H1 (cell line): ENCODE measurements at regions not wholly inside any gene's neighbourhood (a gene's known extent, or its start where the extent isn't known, plus 50 kb on each side); places are given as distances from the start of the nearest gene placed in this dataset.

Experiments used
- CTCF ChIA-PET: fragments of 300-600 bp; sonication (Branson Sonifier 250); formaldehyde crosslinking; loops from one replicate; lab custom pipeline; 2021; ENCODE audit not compliant: partially characterized antibody; lab: Charles Lee
- POLR2A ChIA-PET: fragments of 300-600 bp; sonication (Branson Sonifier 250); formaldehyde crosslinking; loops from one replicate; lab custom pipeline; 2021; ENCODE audit warnings: inconsistent platforms; ENCODE audit not compliant: partially characterized antibody; lab: Charles Lee
- DNase-seq, 2 experiments: peaks; one replicate each; pipeline versions ENCODE4 v3.0.0 to v3.0.0-alpha.2; 2010 to 2022; ENCODE audit warnings: low spot score in 2 of 2, low read depth in 1 of 2, mixed read lengths in 1 of 2
- FAIRE-seq: peaks from 2 replicates; lab custom pipeline; 2011; peaks lifted over from hg19 to GRCh38; lab: Jason Lieb, UNC
- H2AFZ ChIP-seq: 2 replicates; pipeline ENCODE4 v1.8.1; 2012; ENCODE audit warnings: low read length, inconsistent platforms
- H2AK5ac ChIP-seq: 2 replicates; pipeline ENCODE4 v1.6.1; 2013; ENCODE audit warnings: low read depth, low read length
- H2BK120ac ChIP-seq: replicated peaks from 2 replicates; pipeline ENCODE3; 2013; ENCODE audit warnings: low read depth, low read length, inconsistent platforms
- H2BK12ac ChIP-seq: 2 replicates; pipeline ENCODE4 v1.6.1; 2013; ENCODE audit warnings: low read depth, low read length
- H2BK15ac ChIP-seq: 2 replicates; pipeline ENCODE4 v1.6.1; 2013; ENCODE audit warnings: low read length
- H2BK20ac ChIP-seq: 2 replicates; pipeline ENCODE4 v1.6.1; 2013; ENCODE audit warnings: low read length
- H2BK5ac ChIP-seq: 2 replicates; pipeline ENCODE4 v1.6.1; 2013; ENCODE audit warnings: low read depth, low read length
- H3K14ac ChIP-seq: 2 replicates; pipeline ENCODE4 v1.6.1; 2013; ENCODE audit warnings: inconsistent platforms; ENCODE audit not compliant: insufficient read length
- H3K18ac ChIP-seq: 2 replicates; pipeline ENCODE4 v1.6.1; 2013; ENCODE audit warnings: low read length; ENCODE audit errors: extremely low read depth
- H3K23ac ChIP-seq: 2 replicates; pipeline ENCODE4 v1.6.1; 2013; ENCODE audit warnings: inconsistent platforms; ENCODE audit not compliant: insufficient read length
- H3K23me2 ChIP-seq: 2 replicates; pipeline ENCODE4 v1.6.1; 2013; ENCODE audit warnings: low read depth, low read length
- H3K27ac ChIP-seq: 2 replicates; pipeline ENCODE4 v1.6.1; 2011; ENCODE audit warnings: low read depth, low read length, inconsistent platforms
- H3K27me3 ChIP-seq, 4 experiments: replicated peaks in 1 of 4; 1 replicate in 1 of 4; 2 replicates in 3 of 4; pipeline versions ENCODE4 v1.6.1 to v1.8.1; 2011 to 2013; ENCODE audit warnings: low read length in 3 of 4, mild to moderate bottlenecking in 3 of 4, inconsistent platforms in 2 of 4, mixed read lengths in 2 of 4, moderate library complexity in 1 of 4; ENCODE audit not compliant: control insufficient read depth in 3 of 4, insufficient read depth in 3 of 4; ENCODE audit errors: extremely low read depth in 1 of 4
- H3K36me3 ChIP-seq, 4 experiments: 2 replicates each; pipeline versions ENCODE4 v1.6.1 to v1.8.1; 2011 to 2013; ENCODE audit warnings: mild to moderate bottlenecking in 4 of 4, low read length in 3 of 4, moderate library complexity in 2 of 4, control low read depth in 1 of 4, inconsistent platforms in 1 of 4; ENCODE audit not compliant: insufficient read depth in 4 of 4, control insufficient read depth in 2 of 4
- H3K4ac ChIP-seq: replicated peaks from 2 replicates; pipeline ENCODE3; 2013; ENCODE audit warnings: low read length, low read depth, mixed read lengths, inconsistent platforms; ENCODE audit not compliant: insufficient read length
- H3K4me1 ChIP-seq, 4 experiments: replicated peaks in 1 of 4; 1 replicate in 1 of 4; 2 replicates in 3 of 4; pipeline versions ENCODE4 v1.6.1 to v1.8.1; 2011 to 2013; ENCODE audit warnings: low read length in 3 of 4, inconsistent platforms in 2 of 4, mixed read lengths in 1 of 4; ENCODE audit not compliant: insufficient read depth in 4 of 4, control insufficient read depth in 3 of 4
- H3K4me2 ChIP-seq, 2 experiments: 2 replicates each; pipeline versions ENCODE4 v1.6.1 to v1.8.1; 2011 to 2013; ENCODE audit warnings: low read depth in 2 of 2, low read length in 2 of 2, control low read depth in 1 of 2, inconsistent platforms in 1 of 2, mild to moderate bottlenecking in 1 of 2; ENCODE audit not compliant: insufficient read depth in 1 of 2
- H3K4me3 ChIP-seq, 4 experiments: fragments of 200-600, 300-600 bp in 1 of 4; sonication (generic), shearing (Covaris generic), sonication (Bioruptor Twin) in 1 of 4; 2 replicates each; pipeline versions ENCODE4 v1.5.1 to v1.8.1; 2011 to 2016; ENCODE audit warnings: low read length in 4 of 4, low read depth in 3 of 4, control low read depth in 2 of 4, inconsistent platforms in 2 of 4, mild to moderate bottlenecking in 2 of 4, mixed read lengths in 1 of 4, moderate library complexity in 1 of 4; ENCODE audit not compliant: insufficient read depth in 2 of 4; ENCODE audit errors: extremely low read depth in 1 of 4
- H3K56ac ChIP-seq: replicated peaks from 2 replicates; pipeline ENCODE3; 2013; ENCODE audit warnings: low read depth, mild to moderate bottlenecking, mixed read lengths, low read length, inconsistent platforms; ENCODE audit not compliant: insufficient read length
- H3K79me1 ChIP-seq: 2 replicates; pipeline ENCODE4 v1.6.1; 2013; ENCODE audit warnings: low read depth, low read length, control low read depth
- H3K79me2 ChIP-seq, 2 experiments: 2 replicates each; pipeline versions ENCODE4 v1.6.1 to v1.8.1; 2012 to 2013; ENCODE audit warnings: low read length in 2 of 2, mild to moderate bottlenecking in 2 of 2, inconsistent platforms in 1 of 2; ENCODE audit not compliant: insufficient read depth in 2 of 2, control insufficient read depth in 1 of 2
- H3K9ac ChIP-seq, 4 experiments: replicated peaks in 1 of 4; 1 replicate in 1 of 4; 2 replicates in 3 of 4; pipeline versions ENCODE4 v1.6.1 to v1.8.1; 2011 to 2013; ENCODE audit warnings: low read depth in 3 of 4, low read length in 3 of 4, control low read depth in 2 of 4, mild to moderate bottlenecking in 2 of 4, moderate library complexity in 2 of 4, inconsistent platforms in 1 of 4; ENCODE audit errors: extremely low read depth in 1 of 4
- H3K9me3 ChIP-seq, 2 experiments: 2 replicates each; pipeline versions ENCODE4 v1.6.1 to v1.8.1; 2012 to 2013; ENCODE audit warnings: mild to moderate bottlenecking in 2 of 2, moderate library complexity in 2 of 2, control low read depth in 1 of 2, inconsistent platforms in 1 of 2, low read depth in 1 of 2, low read length in 1 of 2, mixed read lengths in 1 of 2; ENCODE audit not compliant: insufficient read depth in 2 of 2
- H4K20me1 ChIP-seq, 2 experiments: replicated peaks in 1 of 2; 2 replicates each; pipeline versions ENCODE3 to v1.8.1; 2011 to 2013; ENCODE audit warnings: inconsistent platforms in 2 of 2, low read length in 2 of 2, mild to moderate bottlenecking in 1 of 2; ENCODE audit not compliant: insufficient read depth in 2 of 2, control insufficient read depth in 1 of 2
- H4K5ac ChIP-seq: 2 replicates; pipeline ENCODE4 v1.6.1; 2013; ENCODE audit warnings: low read length, low read depth, mixed read lengths, inconsistent platforms; ENCODE audit not compliant: insufficient read length
- H4K8ac ChIP-seq: 2 replicates; pipeline ENCODE4 v1.8.0; 2013; ENCODE audit warnings: mild to moderate bottlenecking, moderate library complexity, low read length, inconsistent platforms; ENCODE audit not compliant: insufficient read depth; ENCODE audit errors: extremely low read depth
- H4K91ac ChIP-seq: replicated peaks from 2 replicates; pipeline ENCODE3; 2013; ENCODE audit warnings: low read length, mixed read lengths, inconsistent platforms; ENCODE audit not compliant: insufficient read length
- CREB1 ChIP-seq: IDR thresholded peaks from 2 replicates; pipeline ENCODE4 v1.6.1; 2012; ENCODE audit warnings: inconsistent platforms
- CTBP2 ChIP-seq: IDR thresholded peaks from 2 replicates; pipeline ENCODE4 v1.7.0; 2011; ENCODE audit warnings: borderline replicate concordance, mild to moderate bottlenecking, moderate library complexity, mixed read lengths, low read length; ENCODE audit not compliant: insufficient read depth, insufficient read length
- SIN3A ChIP-seq, 2 experiments: IDR thresholded peaks in 1 of 2; conservative IDR thresholded peaks in 1 of 2; 2 replicates each; pipeline ENCODE4 v1.6.1; 2011 to 2012; ENCODE audit warnings: low read length in 2 of 2, improper control_type of control experiment in 1 of 2, low read depth in 1 of 2, mild to moderate bottlenecking in 1 of 2
- SP1 ChIP-seq: IDR thresholded peaks from 2 replicates; pipeline ENCODE4 v1.6.1; 2011; ENCODE audit warnings: low read depth, low read length
- TAF1 ChIP-seq: IDR thresholded peaks from 2 replicates; pipeline ENCODE4 v1.6.1; 2011; ENCODE audit warnings: mild to moderate bottlenecking, low read depth, low read length

- Histone ChIP-seq H2BK15ac (no peak overlapping the region), H2BK20ac (no peak overlapping the region; the same call in 1 of the 2 replicates), H3K23ac (no peak overlapping the region), H2BK120ac (no peak overlapping the region), H3K79me1 (no peaks in the 10 kb centered on the region), H3K23me2 (no peaks in the 10 kb centered on the region; the same call in 1 of the 2 replicates), H3K79me2 (no peaks in the 10 kb centered on the region), H3K27me3 (no peaks in the 10 kb centered on the region), H3K4ac (no peak overlapping the region), H3K14ac (no peak overlapping the region), H3K9me3 (no peaks in the 10 kb centered on the region), H3K36me3 (no peaks in the 10 kb centered on the region), H3K4me2 (no peak overlapping the region), H2AK5ac (no peak overlapping the region), H3K4me3 (no peak overlapping the region), H4K5ac (no peak overlapping the region), H4K20me1 (no peaks in the 10 kb centered on the region), H3K4me1 (0 out of 7 replicates have a peak, but pooled peaks cover 0 to 2% (median 0%) of the 10 kb centered on the region in 4 experiments), H3K9ac (no peak overlapping the region), H3K18ac (no peak overlapping the region), H3K27ac (no peak overlapping the region), H4K91ac (peak overlapping the region; percentile 3), H2AFZ (no peak overlapping the region), H2BK5ac (no peak overlapping the region; the same call in 1 of the 2 replicates), H3K56ac (no peak overlapping the region), H4K8ac (no peak overlapping the region), H2BK12ac (no peak overlapping the region)
- CTCF ChIA-PET: interaction anchor here (0.7 to 1.1 kb wide), 2 partner anchors 35 to 427 kb away, joined by 3 read pairs; no protein-coding TSS in a partner anchor
- POLR2A ChIA-PET: no interaction called here
- no peak for DNase-seq
- no peak for FAIRE-seq
- TF ChIP-seq SP1: no peak
- TF ChIP-seq CTBP2: no peak
- no peak for TF ChIP-seq CREB1
- TF ChIP-seq SIN3A (conservative IDR thresholded peaks at IDR 0.05 in 1 of 2, IDR thresholded peaks at IDR 0.05 in 1 of 2; ENCODE audit: low read depth in 1 of 2, low read length in 2 of 2): no peak
- no peak for TF ChIP-seq TAF1
Measured at GRCh38 chr2:37842732-37843440, 82.2 kb upstream of the RMDN2 start.
